K562 (cell line): ENCODE measurements at regions not wholly inside any gene's neighbourhood (a gene's known extent, or its start where the extent isn't known, plus 50 kb on each side); places are given as distances from the start of the nearest gene placed in this dataset.

ENCODE experiments used
- CTCF ChIP-seq, 3 experiments: IDR thresholded peaks in 2 of 3; conservative IDR thresholded peaks in 1 of 3; 2 replicates each; pipeline ENCODE4 v1.5.1; 2011 to 2012; ENCODE audit warnings: low read length in 3 of 3, mild to moderate bottlenecking in 3 of 3, control low read depth in 2 of 3, improper control_type of control experiment in 1 of 3, inconsistent platforms in 1 of 3, low read depth in 1 of 3, mixed read lengths in 1 of 3, moderate library complexity in 1 of 3; ENCODE audit not compliant: insufficient read depth in 2 of 3
- E2F4 ChIP-seq: sonication (generic); formaldehyde crosslinking; IDR thresholded peaks from 2 replicates; pipeline ENCODE4 v1.8.0; 2022; ENCODE audit warnings: mild to moderate bottlenecking, low read depth, missing genetic modification reagents
- NR2F6 ChIP-seq: fragments of 450-650 bp; formaldehyde crosslinking; IDR thresholded peaks from 2 replicates; pipeline ENCODE4 v1.4.0; 2020; ENCODE audit warnings: mild to moderate bottlenecking
- POLR2AphosphoS5 ChIP-seq: IDR thresholded peaks from 2 replicates; pipeline ENCODE4 v1.6.1; 2011; ENCODE audit warnings: mild to moderate bottlenecking, low read depth, low read length, moderate library complexity; ENCODE audit not compliant: control insufficient read depth, insufficient read depth
- SMARCC2 ChIP-seq: fragments of 450-650 bp; IDR thresholded peaks from 2 replicates; pipeline ENCODE4 v1.6.1; 2017; ENCODE audit warnings: antibody characterized with exemption, moderate library complexity, mild to moderate bottlenecking, low read depth
- ZBTB1 ChIP-seq: sonication (generic); formaldehyde crosslinking; IDR thresholded peaks from 2 replicates; pipeline ENCODE4 v1.8.1; 2023; ENCODE audit warnings: missing genetic modification reagents, low read depth, mild to moderate bottlenecking, borderline replicate concordance
- ZBTB43 ChIP-seq: sonication (generic); formaldehyde crosslinking; IDR thresholded peaks from 2 replicates; pipeline ENCODE4 v1.8.0; 2023; ENCODE audit warnings: mild to moderate bottlenecking, missing genetic modification reagents
- ZNF121 ChIP-seq: sonication (generic); formaldehyde crosslinking; conservative IDR thresholded peaks from 2 replicates; pipeline ENCODE4 v1.8.0; 2022; ENCODE audit warnings: missing genetic modification reagents

- TF ChIP-seq ZNF121 (CRISPR knock-in tag) (no peak), E2F4 (CRISPR knock-in tag) (no peak), NR2F6 (no peak), CTCF (IDR thresholded peaks at IDR 0.05 in 2 of 3, conservative IDR thresholded peaks at IDR 0.05 in 1 of 3; ENCODE audit: insufficient read depth in 2 of 3, low read depth in 1 of 3, low read length in 3 of 3) (no peak), ZBTB43 (no peak), ZBTB1 (no peak), SMARCC2 (no peak), POLR2AphosphoS5 (no peak)
Observed at GRCh38 chr18:39796393-39796792, 2158.6 kb upstream of the PIK3C3 start.
